GM12874 (cell line): ENCODE measurements at regions not wholly inside any gene's neighbourhood (a gene's known extent, or its start where the extent isn't known, plus 50 kb on each side); places are given as distances from the start of the nearest gene placed in this dataset.

Source experiments
- CTCF ChIP-seq: IDR thresholded peaks from 2 replicates; pipeline ENCODE4 v1.5.1; 2011; ENCODE audit warnings: low read depth, mild to moderate bottlenecking, control low read depth, low read length, moderate library complexity; ENCODE audit not compliant: insufficient read depth

- TF ChIP-seq CTCF = no peak
These were observed 346.8 kb downstream of the PIK3R1 start for GRCh38 chr5:68562308-68562707.

DNA sequence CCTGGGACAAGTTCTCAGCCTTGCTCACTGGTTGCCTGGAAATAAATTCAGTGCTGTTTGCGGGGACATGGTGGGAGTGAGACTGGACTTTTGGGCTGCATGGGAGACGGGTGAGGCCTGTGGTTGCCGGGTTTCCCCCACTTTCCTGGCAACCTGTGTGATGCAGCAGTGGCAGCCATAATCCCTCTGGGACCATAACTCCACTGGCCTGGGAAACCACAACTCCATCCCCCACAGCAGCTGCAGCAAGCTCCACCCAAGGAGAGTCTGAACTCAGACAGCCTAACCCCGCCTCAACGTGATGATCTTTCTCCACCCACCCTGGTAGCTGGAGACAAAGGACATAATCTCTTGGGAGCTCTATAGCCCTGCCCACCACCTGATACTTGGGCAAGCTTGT is 349.9 kb downstream of the PIK3R1 start:
- TF ChIP-seq CTCF = no peak

GRCh38 chr5:68576805-68577204 is 361.2 kb downstream of the PIK3R1 start:
- TF ChIP-seq CTCF = no peak

- TF ChIP-seq CTCF = no peak
These were observed 366.7 kb downstream of the PIK3R1 start for GRCh38 chr5:68582284-68582683.

- TF ChIP-seq CTCF = no peak
These were observed 371.6 kb downstream of the PIK3R1 start for GRCh38 chr5:68587171-68587570.

GRCh38 chr5:68591850-68592249 is 376.3 kb downstream of the PIK3R1 start:
- no peak for TF ChIP-seq CTCF

DNA sequence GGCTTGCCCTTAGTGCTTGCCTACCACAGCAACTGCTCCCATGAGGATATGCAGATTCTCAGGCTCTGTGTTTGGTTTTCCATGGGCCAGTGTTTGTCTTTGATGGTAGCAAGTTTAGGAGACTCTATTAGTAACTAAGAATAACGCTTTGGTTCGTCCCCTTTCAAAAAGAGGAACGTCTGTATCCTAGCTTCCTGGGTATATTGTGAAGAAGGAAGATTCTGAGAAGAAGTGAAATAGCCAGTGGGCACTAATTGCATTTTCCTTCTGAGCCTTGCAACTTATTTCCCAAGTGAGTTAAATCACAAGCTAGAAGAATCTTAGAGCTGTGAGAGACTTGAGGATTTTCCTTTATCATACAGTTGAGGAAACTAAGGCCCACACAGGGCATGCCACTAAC is 376.8 kb downstream of the PIK3R1 start:
- no peak for TF ChIP-seq CTCF

- no peak for TF ChIP-seq CTCF
These were observed 377.7 kb downstream of the PIK3R1 start for GRCh38 chr5:68593211-68593671.
